ENCODE measurements at regions not wholly inside any gene's neighbourhood (a gene's known extent, or its start where the extent isn't known, plus 50 kb on each side); places are given as distances from the start of the nearest gene placed in this dataset.

DNA sequence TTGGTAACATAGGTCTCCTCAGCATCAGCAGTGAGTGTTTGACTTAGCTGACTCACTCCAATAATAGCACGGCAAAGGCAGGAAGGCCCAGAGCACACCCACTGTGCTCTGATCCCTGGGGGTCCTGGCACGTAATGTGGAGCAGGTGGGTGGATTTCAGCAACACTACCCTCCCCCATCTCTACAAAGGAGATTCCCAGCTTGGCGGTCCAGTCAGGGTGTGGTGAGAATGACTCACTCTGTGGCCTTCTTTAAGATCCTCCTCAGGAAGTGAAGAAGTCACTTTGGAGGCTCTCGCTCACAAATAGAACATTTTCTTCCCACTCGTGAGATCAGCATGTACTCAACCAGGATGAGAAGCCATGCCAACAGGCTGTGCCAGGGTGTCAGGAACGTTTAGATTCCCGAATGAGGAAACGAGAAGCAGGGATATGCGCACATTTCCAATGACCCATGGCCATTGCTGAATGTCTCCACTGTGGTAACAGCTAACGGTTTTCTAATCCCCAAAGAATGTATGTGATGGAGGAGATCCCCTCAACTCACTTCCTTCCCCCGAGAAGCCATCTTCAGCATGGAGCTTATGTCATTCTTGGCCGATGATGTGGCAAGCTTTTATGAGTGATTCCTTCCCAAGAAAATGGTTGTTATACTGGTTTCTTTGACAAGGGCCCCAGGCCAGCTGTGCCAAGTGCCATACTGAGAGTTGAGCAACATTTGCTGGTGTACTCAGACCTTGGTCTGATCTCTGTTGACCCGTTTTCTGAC lies 365.2 kb downstream of the C16orf95 start:
- TF ChIP-seq, protein P1, sequence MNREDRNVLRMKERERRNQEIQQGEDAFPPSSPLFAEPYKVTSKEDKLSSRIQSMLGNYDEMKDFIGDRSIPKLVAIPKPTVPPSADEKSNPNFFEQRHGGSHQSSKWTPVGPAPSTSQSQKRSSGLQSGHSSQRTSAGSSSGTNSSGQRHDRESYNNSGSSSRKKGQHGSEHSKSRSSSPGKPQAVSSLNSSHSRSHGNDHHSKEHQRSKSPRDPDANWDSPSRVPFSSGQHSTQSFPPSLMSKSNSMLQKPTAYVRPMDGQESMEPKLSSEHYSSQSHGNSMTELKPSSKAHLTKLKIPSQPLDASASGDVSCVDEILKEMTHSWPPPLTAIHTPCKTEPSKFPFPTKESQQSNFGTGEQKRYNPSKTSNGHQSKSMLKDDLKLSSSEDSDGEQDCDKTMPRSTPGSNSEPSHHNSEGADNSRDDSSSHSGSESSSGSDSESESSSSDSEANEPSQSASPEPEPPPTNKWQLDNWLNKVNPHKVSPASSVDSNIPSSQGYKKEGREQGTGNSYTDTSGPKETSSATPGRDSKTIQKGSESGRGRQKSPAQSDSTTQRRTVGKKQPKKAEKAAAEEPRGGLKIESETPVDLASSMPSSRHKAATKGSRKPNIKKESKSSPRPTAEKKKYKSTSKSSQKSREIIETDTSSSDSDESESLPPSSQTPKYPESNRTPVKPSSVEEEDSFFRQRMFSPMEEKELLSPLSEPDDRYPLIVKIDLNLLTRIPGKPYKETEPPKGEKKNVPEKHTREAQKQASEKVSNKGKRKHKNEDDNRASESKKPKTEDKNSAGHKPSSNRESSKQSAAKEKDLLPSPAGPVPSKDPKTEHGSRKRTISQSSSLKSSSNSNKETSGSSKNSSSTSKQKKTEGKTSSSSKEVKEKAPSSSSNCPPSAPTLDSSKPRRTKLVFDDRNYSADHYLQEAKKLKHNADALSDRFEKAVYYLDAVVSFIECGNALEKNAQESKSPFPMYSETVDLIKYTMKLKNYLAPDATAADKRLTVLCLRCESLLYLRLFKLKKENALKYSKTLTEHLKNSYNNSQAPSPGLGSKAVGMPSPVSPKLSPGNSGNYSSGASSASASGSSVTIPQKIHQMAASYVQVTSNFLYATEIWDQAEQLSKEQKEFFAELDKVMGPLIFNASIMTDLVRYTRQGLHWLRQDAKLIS (CRISPR knock-in tag; IDR thresholded peaks at IDR 0.05; ENCODE audit: borderline replicate concordance) = no peak
- TF ChIP-seq, protein P2, sequence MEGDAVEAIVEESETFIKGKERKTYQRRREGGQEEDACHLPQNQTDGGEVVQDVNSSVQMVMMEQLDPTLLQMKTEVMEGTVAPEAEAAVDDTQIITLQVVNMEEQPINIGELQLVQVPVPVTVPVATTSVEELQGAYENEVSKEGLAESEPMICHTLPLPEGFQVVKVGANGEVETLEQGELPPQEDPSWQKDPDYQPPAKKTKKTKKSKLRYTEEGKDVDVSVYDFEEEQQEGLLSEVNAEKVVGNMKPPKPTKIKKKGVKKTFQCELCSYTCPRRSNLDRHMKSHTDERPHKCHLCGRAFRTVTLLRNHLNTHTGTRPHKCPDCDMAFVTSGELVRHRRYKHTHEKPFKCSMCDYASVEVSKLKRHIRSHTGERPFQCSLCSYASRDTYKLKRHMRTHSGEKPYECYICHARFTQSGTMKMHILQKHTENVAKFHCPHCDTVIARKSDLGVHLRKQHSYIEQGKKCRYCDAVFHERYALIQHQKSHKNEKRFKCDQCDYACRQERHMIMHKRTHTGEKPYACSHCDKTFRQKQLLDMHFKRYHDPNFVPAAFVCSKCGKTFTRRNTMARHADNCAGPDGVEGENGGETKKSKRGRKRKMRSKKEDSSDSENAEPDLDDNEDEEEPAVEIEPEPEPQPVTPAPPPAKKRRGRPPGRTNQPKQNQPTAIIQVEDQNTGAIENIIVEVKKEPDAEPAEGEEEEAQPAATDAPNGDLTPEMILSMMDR (IDR thresholded peaks at IDR 0.05) = no peak
- no peak for TF ChIP-seq ZBTB43 (CRISPR knock-in tag; IDR thresholded peaks at IDR 0.05)
- TF ChIP-seq CREB1 (CRISPR knock-in tag; IDR thresholded peaks at IDR 0.05) = no peak
- no peak for TF ChIP-seq CBFB (CRISPR knock-in tag; IDR thresholded peaks at IDR 0.05; ENCODE audit: low read depth)
- no peak for TF ChIP-seq ZNF512 (CRISPR knock-in tag; IDR thresholded peaks at IDR 0.05; ENCODE audit: borderline replicate concordance)
- TF ChIP-seq SP1 (CRISPR knock-in tag; conservative IDR thresholded peaks at IDR 0.05) = no peak
- TF ChIP-seq ESRRA (CRISPR knock-in tag; IDR thresholded peaks at IDR 0.05; ENCODE audit: borderline replicate concordance) = no peak
- no peak for TF ChIP-seq ETV6 (CRISPR knock-in tag; IDR thresholded peaks at IDR 0.05)
- no peak for TF ChIP-seq KAT7 (CRISPR knock-in tag; IDR thresholded peaks at IDR 0.05; ENCODE audit: borderline replicate concordance)
